Lung (tissue), 11 donors: ENCODE measurements at regions not wholly inside any gene's neighbourhood (a gene's known extent, or its start where the extent isn't known, plus 50 kb on each side); places are given as distances from the start of the nearest gene placed in this dataset.
"Not testable (repeated sequence)": the region's sequence is repeated elsewhere in the genome, so short reads cannot be mapped to it uniquely, and the experiment has no call there.

ENCODE experiments used
- ATAC-seq: fragments of 200-7000 bp; cut with Tn5 transposase; one replicate; pipeline ENCODE4 v1.9.1; 2020; ENCODE audit warnings: moderate number of reproducible peaks; ENCODE audit not compliant: insufficient read depth, low FRiP score
- DNase-seq, 3 donors: peaks; one replicate each; pipeline ENCODE4 v3.0.0-alpha.2; 2013 to 2017
- H3K27ac ChIP-seq, 2 donors: one replicate each; pipeline ENCODE4 v1.5.1; 2013; ENCODE audit warnings: mild to moderate bottlenecking in 2 of 2, moderate library complexity in 2 of 2, control low read depth in 1 of 2, inconsistent platforms in 1 of 2, low read depth in 1 of 2, low read length in 1 of 2
- H3K27me3 ChIP-seq, 3 donors: one replicate each; pipeline ENCODE4 v1.5.1; 2013; ENCODE audit warnings: low read length in 2 of 3; ENCODE audit not compliant: control insufficient read depth in 3 of 3, insufficient read depth in 3 of 3
- H3K36me3 ChIP-seq, 4 donors: one replicate each; pipeline ENCODE4 v1.5.1; 2013; ENCODE audit warnings: low read length in 4 of 4, mild to moderate bottlenecking in 1 of 4, moderate library complexity in 1 of 4; ENCODE audit not compliant: control insufficient read depth in 4 of 4, insufficient read depth in 4 of 4
- H3K4me1 ChIP-seq, 5 donors: one replicate each; pipeline ENCODE4 v1.5.1; 2013; ENCODE audit warnings: low read length in 5 of 5, mild to moderate bottlenecking in 2 of 5, moderate library complexity in 1 of 5; ENCODE audit not compliant: control insufficient read depth in 5 of 5, insufficient read depth in 5 of 5
- H3K4me3 ChIP-seq: one replicate; pipeline ENCODE4 v1.5.1; 2013; ENCODE audit warnings: mild to moderate bottlenecking, control low read depth, moderate library complexity
- H3K9ac ChIP-seq, 2 donors: one replicate each; pipeline ENCODE4 v1.5.1; 2013; ENCODE audit warnings: low read length in 2 of 2, control low read depth in 1 of 2; ENCODE audit not compliant: insufficient read depth in 1 of 2
- H3K9me3 ChIP-seq, 4 donors: one replicate each; pipeline ENCODE4 v1.5.1; 2013; ENCODE audit warnings: low read length in 3 of 4, mild to moderate bottlenecking in 1 of 4, moderate library complexity in 1 of 4; ENCODE audit not compliant: control insufficient read depth in 4 of 4, insufficient read depth in 3 of 4
- CTCF ChIP-seq: IDR thresholded peaks from 2 replicates; pipeline ENCODE4 v1.5.1; 2012; ENCODE audit warnings: mild to moderate bottlenecking; ENCODE audit errors: control extremely low read depth, extremely low read depth
- WGBS, 2 donors: extraction: QIAGEN DNeasy Blood & Tissue Kit; methylation state at CpG; one replicate each; pipeline ENCODE4 v1.1.7; 2013; 5-methylcytosine and 5-hydroxymethylcytosine counted together
- donor health status: control.
- donor health status: control.
- donor health status: Bipolar disorder and iron deficiency.
- donor health status: healthy.
- donor health status: DM: yes; HTN: yes; CAD: no.

- no peak for ATAC-seq
- H3K36me3 ChIP-seq = no peaks in the 10 kb centered on the region
- 85 to 86% methylated on average over 10 of the region's 10 CpGs for WGBS, 2 donors
- no peak overlapping the region for H3K4me3 ChIP-seq
- H3K27me3 ChIP-seq = no peaks in the 10 kb centered on the region
- no peak overlapping the region for H3K9ac ChIP-seq
- no peak for TF ChIP-seq CTCF
- H3K4me1 ChIP-seq = no peaks in the 10 kb centered on the region
- peaks cover 0 to 20% (median 17%) of the 10 kb centered on the region in 4 donors for H3K9me3 ChIP-seq
- H3K27ac ChIP-seq = no peak overlapping the region
- DNase-seq = no peak
Observed at GRCh38 chr9:65435464-65435863, 150.5 kb upstream of the FOXD4L5 start.

GRCh38 chr9:65432722-65433323 is 147.8 kb upstream of the FOXD4L5 start:
- 89 to 94% methylated on average over 6 of the region's 6 CpGs for WGBS, 2 donors
- DNase-seq = no peak
- no peak for ATAC-seq
- Histone ChIP-seq H3K9ac (no peak overlapping the region), H3K27me3 (no peaks in the 10 kb centered on the region), H3K4me1 (no peaks in the 10 kb centered on the region), H3K9me3 (peaks cover 0 to 20% (median 16%) of the 10 kb centered on the region in 4 donors), H3K36me3 (no peaks in the 10 kb centered on the region), H3K4me3 (no peak overlapping the region), H3K27ac (no peak overlapping the region)
- no peak for TF ChIP-seq CTCF

- Histone ChIP-seq H3K4me3 (no peak overlapping the region), H3K9me3 (peaks cover 0 to 20% (median 13%) of the 10 kb centered on the region in 4 donors), H3K27ac (no peak overlapping the region), H3K27me3 (no peaks in the 10 kb centered on the region), H3K9ac (no peak overlapping the region), H3K4me1 (no peaks in the 10 kb centered on the region), H3K36me3 (no peaks in the 10 kb centered on the region)
- ATAC-seq (no peak), DNase-seq (no peak)
- WGBS, 2 donors = 78 to 81% methylated on average over 2 of the region's 2 CpGs
- TF ChIP-seq CTCF = no peak
Observed at GRCh38 chr9:65432051-65432450, 147.0 kb upstream of the FOXD4L5 start.

GRCh38 chr9:65430221-65430620 is 145.2 kb upstream of the FOXD4L5 start:
- DNase-seq (no peak), ATAC-seq (no peak)
- no peaks in the 10 kb centered on the region for H3K27me3 ChIP-seq
- H3K4me1 ChIP-seq = no peaks in the 10 kb centered on the region
- TF ChIP-seq CTCF = no peak
- no peak overlapping the region for H3K27ac ChIP-seq
- no peak overlapping the region for H3K9ac ChIP-seq
- H3K9me3 ChIP-seq = peaks cover 0 to 18% (median 15%) of the 10 kb centered on the region in 4 donors
- no peaks in the 10 kb centered on the region for H3K36me3 ChIP-seq
- no peak overlapping the region for H3K4me3 ChIP-seq
- 72 to 75% methylated on average over 7 of the region's 7 CpGs for WGBS, 2 donors

GRCh38 chr9:65427361-65427760 is 142.4 kb upstream of the FOXD4L5 start:
- ATAC-seq, H3K9ac ChIP-seq, DNase-seq, H3K27me3 ChIP-seq, H3K36me3 ChIP-seq, H3K4me1 ChIP-seq, H3K4me3 ChIP-seq, H3K27ac ChIP-seq: not testable (repeated sequence)
- H3K9me3 ChIP-seq = peaks cover 0 to 15% (median 10%) of the 10 kb centered on the region in 4 donors
- WGBS, 2 donors = 79 to 81% methylated on average over 4 of the region's 4 CpGs
